Muscle of back (tissue), 3 donors: ENCODE measurements at regions not wholly inside any gene's neighbourhood (a gene's known extent, or its start where the extent isn't known, plus 50 kb on each side); places are given as distances from the start of the nearest gene placed in this dataset.
"Not testable (repeated sequence)": the region's sequence is repeated elsewhere in the genome, so short reads cannot be mapped to it uniquely, and the experiment has no call there.

Source experiments
- DNase-seq, 3 donors: peaks; one replicate each; pipeline versions ENCODE4 v3.0.0 to v3.0.0-alpha.2; 2013

- DNase-seq = no peak
These were observed 534.7 kb upstream of the IL12A start for GRCh38 chr3:159453945-159454344.

- DNase-seq = no peak
These were observed 532.9 kb upstream of the IL12A start for GRCh38 chr3:159455741-159456181.

- DNase-seq = peak in 1 of 3 donors; percentile 87
These were observed 530.6 kb upstream of the IL12A start for GRCh38 chr3:159458010-159458409.

- no peak for DNase-seq
These were observed 529.7 kb upstream of the IL12A start for GRCh38 chr3:159458982-159459381.

GRCh38 chr3:159472611-159473010, 516.0 kb upstream of the IL12A start:
- DNase-seq = peak in 1 of 3 donors; percentile 7

- peak; percentile 7 to 22 (median 13) for DNase-seq
These were observed 515.4 kb upstream of the IL12A start for GRCh38 chr3:159473206-159473605.

GRCh38 chr3:159480046-159480445, 508.6 kb upstream of the IL12A start:
- no peak for DNase-seq

GRCh38 chr3:159482241-159482993, 506.2 kb upstream of the IL12A start:
- DNase-seq = no peak

- DNase-seq = no peak
These were observed 505.7 kb upstream of the IL12A start for GRCh38 chr3:159482994-159483367.

GRCh38 chr3:159486580-159486979, 502.1 kb upstream of the IL12A start:
- DNase-seq = no peak

- DNase-seq = no peak
These were observed 501.3 kb upstream of the IL12A start for GRCh38 chr3:159487304-159487703.

GRCh38 chr3:159488602-159489001, 500.0 kb upstream of the IL12A start:
- DNase-seq = no peak

- DNase-seq = no peak
These were observed 491.3 kb upstream of the IL12A start for GRCh38 chr3:159497361-159497760.

GRCh38 chr3:159499031-159499793, 489.4 kb upstream of the IL12A start:
- peak in 1 of 3 donors; percentile 30 for DNase-seq

GRCh38 chr3:159501029-159501428, 487.6 kb upstream of the IL12A start:
- no peak for DNase-seq

- no peak for DNase-seq
These were observed 485.6 kb upstream of the IL12A start for GRCh38 chr3:159502986-159503385.

GRCh38 chr3:159510988-159511387, 477.6 kb upstream of the IL12A start:
- DNase-seq = not testable (repeated sequence)

- DNase-seq = no peak
These were observed 475.2 kb upstream of the IL12A start for GRCh38 chr3:159513444-159513843.

GRCh38 chr3:159513867-159514380, 474.7 kb upstream of the IL12A start:
- peak in 1 of 3 donors; percentile 1 for DNase-seq

GRCh38 chr3:159517105-159517504, 471.5 kb upstream of the IL12A start:
- no peak for DNase-seq

GRCh38 chr3:159520638-159521037, 468.0 kb upstream of the IL12A start:
- DNase-seq = no peak

GRCh38 chr3:159522276-159522675, 466.4 kb upstream of the IL12A start:
- no peak for DNase-seq
